OCI-LY7 (cell line): ENCODE measurements at regions not wholly inside any gene's neighbourhood (a gene's known extent, or its start where the extent isn't known, plus 50 kb on each side); places are given as distances from the start of the nearest gene placed in this dataset.

Experiments
- CTCF ChIP-seq: fragments of 200-600 bp; sonication (generic); conservative IDR thresholded peaks from 2 replicates; pipeline ENCODE4 v1.5.1; 2014; ENCODE audit warnings: mild to moderate bottlenecking, antibody characterized with exemption, low read length, moderate library complexity, mixed read lengths
- EZH2phosphoT487 ChIP-seq: fragments of 200-600 bp; sonication (generic); IDR thresholded peaks from 2 replicates; pipeline ENCODE4 v1.6.1; 2018; ENCODE audit warnings: low read depth, borderline replicate concordance, mild to moderate bottlenecking, mixed run types, antibody characterized with exemption, low read length, moderate library complexity, mixed read lengths

GRCh38 chr5:56647099-56647850 lies 168.1 kb upstream of the MAP3K1 start:
- TF ChIP-seq CTCF, result no peak
- no peak for TF ChIP-seq EZH2phosphoT487
